Stimulated activated CD4-positive, alpha-beta T cell treated with anti-CD3 and anti-CD28 coated beads, Interleukin-2, amount 100 ng/mL, for 24 hours (primary cell): ENCODE measurements at regions not wholly inside any gene's neighbourhood (a gene's known extent, or its start where the extent isn't known, plus 50 kb on each side); places are given as distances from the start of the nearest gene placed in this dataset.

Experiments used
- DNase-seq, 2 donors: peaks; one replicate each; pipeline ENCODE4 v3.0.0-alpha.2; 2020

DNA sequence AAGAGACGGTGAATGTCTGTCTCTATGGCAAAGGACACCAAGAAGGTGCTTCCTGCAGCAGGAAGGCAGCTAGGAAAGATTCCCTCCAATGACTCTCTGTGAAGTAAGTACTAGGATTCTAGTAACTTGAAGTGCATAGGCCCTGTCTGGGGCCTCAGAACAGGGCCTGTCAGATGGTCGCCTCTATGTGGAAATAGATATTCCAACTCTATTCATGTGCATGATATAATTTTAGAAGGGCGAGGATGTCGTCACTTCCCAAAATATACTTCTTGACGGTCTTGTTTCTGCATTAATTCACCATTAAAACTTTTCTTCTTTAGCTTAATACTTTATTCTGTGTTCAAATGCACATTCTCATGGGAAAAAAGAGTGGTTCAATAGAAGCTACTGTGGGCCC is 167.0 kb downstream of the TLE3 start:
- no peak for DNase-seq

DNA sequence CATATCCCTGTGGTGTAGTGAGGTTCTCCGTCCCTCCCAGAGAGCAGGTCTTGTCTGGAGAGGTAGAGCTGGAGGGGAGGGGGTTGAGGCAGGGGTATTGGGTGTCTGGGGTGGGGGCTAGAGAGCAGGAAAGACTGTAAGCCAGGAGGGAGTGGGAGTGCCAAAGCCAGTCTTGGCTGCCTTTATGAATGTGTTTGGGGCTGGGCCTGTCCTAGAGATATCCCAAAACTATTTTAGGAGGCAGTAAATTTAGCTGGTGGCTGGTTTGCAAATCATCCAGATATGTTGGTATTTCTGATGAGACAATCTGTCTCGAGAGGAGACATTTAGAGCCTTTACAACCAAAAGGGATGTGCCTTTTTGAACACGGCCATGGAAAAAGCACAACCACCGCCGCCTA is 166.6 kb downstream of the TLE3 start:
- DNase-seq = peak in 1 of 2 donors; percentile 6

DNA sequence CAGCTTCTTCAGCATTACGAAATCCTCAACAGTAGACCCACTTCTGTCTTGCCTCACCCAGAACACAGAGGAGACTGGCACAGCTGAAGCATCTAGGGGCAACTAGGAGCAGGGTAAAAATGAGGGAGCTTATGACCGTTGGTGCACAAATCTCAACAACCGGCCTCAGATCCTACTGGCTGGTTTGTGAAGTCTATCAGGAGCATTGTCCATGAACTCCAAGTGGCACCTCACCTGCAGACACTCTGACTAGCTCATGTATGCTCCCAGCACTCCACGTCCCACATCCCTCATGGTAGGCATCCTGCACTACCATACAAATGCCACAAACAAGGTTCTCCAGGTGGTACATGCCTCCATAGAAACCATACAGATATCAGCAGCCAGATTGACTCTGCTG is 163.1 kb downstream of the TLE3 start:
- no peak for DNase-seq

DNA sequence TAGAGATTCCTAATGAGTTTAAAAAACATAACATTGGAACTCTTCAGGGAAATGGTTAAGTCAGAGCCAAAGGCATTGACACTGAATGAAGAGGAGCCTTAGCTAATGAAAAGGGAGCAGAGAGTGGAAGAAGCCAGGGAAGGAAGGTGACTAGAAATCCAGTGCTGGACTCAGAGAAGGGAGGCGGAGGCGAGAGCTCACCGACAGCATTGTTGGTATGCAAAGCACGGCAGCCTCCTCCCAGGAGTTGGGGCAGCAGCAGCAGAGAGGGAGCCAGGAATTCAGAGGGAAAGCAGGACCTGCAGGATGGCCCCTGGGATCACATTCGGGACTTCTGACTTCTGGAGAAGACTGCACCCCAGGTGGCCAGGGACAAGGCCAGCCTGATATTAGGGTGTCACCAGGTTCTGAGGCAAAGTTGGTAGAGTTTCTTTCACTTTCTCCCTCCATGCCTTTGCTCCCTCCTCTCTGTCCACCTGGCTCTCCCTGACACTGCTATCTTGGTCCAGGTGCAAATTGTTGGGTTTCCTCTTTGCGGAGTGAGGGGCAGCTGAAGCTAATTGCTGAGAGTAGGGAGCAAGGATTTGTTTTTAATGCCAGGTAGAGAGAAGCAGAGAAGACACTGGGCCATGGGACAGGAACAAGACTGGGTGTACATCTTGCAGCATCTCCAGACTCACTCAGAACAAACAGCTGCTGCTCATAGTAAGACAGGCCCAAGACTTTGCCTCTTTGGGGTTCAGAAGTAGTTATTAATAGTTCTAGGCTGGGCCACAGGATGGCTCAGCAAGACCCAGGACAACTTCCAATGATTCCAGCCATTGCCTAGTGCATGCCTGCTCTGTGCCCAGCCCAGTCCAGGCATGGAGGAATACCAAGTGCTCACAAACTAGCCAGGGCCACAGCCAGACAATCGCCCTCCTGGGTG is 157.9 kb downstream of the TLE3 start:
- DNase-seq = no peak

DNA sequence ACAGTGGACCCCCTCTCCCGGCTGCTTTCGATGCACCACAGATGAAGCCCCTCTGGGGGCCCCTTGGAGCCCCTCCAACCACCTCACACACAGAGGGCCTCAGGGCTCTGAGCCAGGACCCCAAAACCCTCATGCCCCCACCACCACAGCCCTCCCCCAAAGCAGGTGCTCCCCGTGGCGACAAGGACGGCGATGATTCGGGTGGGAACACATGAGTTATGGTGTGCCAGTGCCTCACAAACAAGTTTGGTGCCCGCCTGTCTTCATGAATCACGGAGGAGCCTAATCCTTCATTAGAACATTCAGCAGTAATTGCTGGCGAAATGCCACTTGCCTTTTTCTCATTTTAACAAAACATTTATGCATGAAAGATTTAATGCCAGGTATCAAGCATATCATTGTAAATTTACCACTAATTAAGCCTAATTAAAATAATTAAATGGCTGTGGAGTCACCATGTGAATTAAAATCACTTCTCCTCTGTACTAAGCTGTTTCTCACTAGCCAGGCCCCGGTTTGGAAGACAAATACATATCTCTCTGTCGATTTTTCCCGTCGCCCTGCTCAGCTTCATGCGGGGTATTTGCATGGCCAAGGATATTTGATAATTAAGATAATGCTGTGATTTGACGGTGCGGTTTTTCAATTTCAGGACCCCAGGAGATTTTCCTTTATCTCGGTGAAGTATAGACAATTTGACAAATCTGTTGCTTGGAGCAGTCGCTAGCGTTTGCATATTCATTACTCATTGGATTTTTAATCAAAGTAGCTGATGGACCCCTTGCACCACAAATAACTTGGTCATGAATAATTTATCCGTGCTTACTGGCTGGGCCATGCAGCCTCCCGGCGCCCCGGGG is 157.0 kb downstream of the TLE3 start:
- no peak for DNase-seq

DNA sequence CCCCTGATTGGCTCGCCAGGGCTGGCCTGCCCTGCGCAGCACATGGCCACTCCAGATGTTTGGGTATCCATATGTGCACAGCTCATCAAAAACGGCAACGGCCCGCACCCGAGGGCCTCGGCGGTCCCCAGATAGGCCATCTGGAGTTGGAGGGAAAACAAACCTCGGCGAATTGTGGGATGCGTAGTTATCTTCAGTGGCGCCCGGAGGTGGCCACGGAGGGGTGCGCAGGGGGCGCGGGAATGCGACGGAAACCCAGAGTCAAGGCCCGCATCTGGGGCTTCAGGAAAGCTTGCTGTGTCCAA is 156.5 kb downstream of the TLE3 start:
- DNase-seq = no peak

DNA sequence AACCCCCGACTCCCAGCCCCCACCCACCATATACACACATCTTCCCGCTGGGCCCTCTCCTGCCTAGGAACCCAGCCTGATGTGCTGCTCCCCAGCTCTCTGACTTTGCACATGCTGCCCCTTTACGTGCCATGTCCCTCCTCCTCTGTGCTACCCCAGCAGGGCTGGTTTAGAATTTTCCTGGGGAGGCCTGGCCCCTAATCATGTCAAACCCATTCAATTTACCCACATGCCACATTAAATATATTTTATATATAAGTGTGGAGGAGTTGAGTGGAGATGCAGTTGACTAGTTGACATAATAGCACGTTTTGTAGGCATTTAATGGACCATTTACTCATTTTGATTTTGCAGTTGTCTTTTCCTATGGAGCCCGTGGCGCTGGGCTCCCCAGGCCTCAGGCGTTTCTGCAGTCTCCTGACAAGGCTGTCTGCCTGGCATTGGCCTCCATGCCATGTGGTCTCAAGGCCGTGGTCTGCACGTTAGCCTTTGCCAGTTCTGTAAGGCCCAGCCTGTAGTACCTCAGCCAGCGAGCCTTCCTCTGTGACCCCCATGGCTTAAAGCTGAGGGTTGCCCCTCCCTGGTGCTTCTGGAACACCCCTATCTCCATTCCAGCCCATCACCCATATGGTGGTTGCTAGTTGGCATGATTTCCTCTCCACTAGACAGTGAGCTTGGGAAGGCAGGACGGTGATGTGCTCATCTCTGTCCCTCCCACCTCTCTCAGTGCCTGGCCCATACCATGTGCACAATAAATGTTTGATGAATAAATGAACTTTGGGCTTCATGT is 155.8 kb downstream of the TLE3 start:
- no peak for DNase-seq

DNA sequence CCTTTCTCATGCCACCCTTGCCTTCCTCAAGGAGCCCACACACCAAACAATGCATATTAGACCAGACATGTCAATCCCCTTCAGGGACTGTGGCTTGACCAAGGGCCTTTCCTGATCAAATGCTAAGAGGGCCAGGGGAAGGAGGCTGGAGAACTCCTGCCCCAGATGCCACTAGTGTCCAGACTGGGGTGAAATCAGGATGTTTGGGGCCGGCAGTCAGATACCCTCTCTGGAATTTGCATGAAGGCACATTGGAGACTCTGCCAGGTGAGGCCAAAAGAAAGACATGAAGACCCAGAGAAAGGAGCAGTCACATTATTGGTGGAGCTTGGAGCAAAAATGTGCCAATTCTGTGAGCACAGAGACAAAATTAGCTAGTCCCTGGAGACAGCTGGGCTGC is 154.1 kb downstream of the TLE3 start:
- no peak for DNase-seq

DNA sequence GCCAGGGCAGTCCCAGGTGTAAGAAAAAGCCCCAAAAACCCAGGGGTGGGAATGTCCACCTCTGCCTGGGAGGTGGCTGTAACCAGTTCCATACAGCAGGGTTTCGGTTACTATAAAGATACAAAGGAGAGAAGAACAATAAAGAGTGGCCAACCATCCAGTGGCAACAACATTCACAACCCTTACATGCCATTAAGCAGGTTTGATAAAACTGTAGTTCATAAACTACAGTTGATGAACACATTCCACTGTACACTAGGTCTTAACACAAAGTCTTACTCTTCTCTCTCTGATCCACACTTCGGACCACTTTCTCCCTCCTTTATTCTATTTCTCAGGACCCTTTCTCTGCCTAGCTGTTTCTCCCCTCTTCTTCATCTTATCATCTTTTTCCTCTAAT is 152.0 kb downstream of the TLE3 start:
- DNase-seq = no peak

DNA sequence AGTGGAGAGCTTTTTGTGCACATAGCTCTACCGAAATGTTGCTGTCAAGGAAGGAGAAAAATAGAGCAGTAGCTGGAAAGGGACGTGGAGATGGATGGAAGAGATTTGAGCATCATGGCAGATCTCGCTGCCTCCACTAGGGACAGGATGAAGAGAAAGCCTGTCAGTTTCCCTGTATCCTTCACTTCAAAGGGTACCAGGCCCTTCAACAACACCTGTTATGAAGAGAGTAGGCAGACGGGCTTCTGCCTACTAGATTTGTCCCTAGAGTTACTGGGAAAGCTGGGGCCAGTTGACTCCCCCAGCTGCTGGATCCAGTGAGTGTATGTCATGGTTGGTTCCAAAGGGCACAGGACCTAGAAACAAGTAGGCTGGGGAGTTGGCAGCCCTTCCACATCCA is 150.8 kb downstream of the TLE3 start:
- no peak for DNase-seq

DNA sequence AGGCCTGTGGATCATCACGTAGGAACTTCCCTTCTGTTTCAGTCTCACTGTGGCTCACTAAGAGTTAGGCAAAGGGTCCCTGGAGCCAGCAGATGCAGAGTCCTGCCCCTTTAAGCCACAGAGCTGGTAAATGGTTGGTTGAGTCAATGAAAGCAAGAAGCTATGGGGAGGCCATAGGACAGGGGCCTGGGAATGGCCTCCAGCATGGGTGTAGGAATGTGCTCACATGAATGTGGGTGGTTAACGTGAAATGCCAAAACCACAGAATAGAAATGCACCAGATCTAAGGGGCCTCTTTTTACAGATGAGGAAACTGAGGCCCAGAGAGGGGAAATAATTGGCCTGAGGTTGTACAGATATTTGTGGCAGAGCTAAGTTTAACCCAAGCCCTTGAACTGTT is 150.3 kb downstream of the TLE3 start:
- DNase-seq = no peak

DNA sequence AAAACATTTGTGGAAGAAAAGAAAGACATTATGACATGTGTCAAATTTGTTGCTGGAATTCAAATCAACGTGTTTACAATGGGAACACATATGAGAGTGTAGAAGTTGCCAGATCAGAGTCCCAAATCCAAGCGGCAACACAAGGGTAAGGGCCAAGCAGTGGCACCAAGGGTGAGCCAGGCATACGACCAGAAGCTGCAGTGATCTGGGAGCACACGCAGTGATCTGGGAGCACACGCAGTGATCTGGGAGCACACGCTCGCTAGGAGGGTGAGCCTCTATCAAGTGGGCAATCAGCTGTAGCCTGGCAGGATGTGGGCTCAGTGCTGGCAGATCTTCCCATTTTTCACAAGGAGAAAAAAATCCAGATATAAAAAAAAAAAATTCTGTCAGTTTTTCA is 148.2 kb downstream of the TLE3 start:
- DNase-seq = no peak

DNA sequence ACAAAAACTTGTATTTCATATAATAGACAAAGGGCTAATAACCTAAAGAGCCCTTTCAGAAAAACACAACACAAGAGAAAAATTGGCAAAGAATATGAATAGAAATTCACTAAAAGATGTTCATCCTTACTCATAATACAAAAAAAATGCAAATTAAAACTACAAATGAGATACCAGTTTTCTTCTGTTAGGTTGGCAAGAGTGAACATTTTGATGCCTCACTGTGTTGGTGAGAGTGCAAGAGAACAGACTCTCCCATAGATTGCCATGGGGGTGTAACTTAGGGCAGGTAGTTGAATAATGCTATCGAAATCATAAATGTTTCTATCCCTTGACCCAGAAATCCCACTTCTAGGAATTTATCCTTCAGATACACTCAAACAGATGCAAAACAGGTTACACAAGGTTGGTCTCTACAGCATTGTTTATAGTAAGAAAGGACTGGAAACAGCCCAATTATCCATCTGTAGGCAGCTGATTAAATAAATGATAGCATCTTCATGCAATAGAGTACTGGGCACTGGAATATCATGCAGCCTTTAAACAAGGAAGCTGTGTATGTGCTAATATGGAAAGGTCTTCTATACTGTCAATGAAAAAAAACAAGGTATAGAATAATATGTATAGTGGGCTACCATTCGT is 146.3 kb downstream of the TLE3 start:
- DNase-seq = no peak

DNA sequence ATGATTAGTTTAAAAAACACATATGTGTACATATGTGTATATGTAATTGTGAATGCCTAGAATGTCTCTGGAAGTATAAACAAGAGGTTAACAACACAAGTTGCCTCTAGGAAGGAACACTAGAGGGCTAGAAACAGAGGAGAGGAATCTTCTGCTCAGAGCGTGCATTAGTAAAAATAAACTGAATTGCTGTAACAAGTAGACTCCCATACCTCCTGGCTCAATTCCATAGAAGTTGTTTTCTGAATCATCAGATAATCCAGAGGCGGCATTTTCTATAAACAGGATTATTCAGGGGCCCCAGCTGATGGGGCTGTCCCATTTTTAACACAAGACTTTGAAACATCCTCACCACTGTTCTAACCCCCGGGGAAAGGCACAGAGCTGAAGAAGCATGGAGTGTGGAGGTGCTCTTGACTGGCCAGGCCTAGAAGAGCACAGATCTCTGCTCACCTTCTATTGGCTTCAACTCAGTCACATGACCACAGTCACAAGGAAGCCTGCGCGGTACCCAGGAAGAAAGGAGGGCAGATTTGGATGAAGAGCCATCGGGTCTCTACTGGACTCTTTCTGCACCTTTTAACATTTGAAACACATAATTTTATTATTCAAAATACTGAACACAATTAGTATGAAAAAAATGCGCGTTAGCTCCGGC is 145.7 kb downstream of the TLE3 start:
- no peak for DNase-seq

DNA sequence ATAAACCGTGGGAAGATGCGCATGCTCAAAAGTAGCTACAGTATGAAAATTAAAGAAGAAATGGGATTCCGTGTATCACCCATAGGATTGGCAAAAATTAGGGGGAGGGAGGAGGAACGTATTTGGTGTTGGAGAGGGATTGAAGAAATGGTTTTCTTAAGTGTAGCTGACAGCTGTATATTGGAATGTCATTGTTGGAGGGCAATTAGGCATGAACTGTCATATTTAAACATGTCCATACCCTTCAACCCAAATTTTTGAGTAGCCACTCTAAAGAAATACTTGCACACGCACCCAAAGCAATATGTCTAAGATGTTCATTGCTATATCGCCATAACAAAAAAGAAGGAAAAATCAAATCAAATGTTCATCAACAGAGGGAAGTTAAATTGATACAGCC is 144.7 kb downstream of the TLE3 start:
- no peak for DNase-seq

DNA sequence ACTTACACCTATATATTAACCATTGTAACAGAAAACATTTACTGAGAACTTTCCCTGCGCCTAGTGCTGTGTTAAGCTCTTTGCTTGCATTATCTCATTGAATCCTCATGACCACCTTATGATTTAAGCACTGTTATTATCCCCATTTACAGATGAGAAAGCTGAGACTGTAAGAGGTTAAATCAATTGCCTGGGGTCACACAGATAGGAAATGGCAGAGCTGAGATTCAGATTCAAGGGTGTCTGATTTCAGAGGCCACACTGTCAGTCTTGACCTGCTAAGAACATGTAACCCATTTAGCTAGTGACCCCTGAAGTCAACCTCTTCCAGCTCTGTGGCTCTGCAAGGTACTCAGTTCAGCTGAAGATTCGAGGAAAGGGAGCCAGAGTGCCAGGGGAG is 143.9 kb downstream of the TLE3 start:
- DNase-seq = no peak

DNA sequence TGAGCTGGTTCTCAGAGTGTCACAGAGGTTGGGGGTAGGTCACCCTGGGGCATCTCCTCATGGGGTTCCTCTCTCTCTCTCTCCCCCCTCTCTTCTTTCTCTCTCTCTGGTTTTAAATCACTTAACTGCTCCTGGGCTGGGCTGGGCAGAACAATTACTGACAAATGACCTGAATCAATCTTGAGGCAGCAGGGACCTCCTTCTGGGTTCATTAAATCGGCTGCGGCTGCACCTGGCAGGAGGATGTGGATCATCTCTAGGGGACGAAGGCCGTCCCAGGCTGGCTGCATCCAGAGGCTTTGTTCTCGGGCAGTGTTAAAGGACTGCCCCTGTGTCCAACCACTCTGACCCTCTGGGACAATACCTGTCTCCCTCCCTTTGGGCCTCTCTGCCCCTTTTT is 143.1 kb downstream of the TLE3 start:
- no peak for DNase-seq

DNA sequence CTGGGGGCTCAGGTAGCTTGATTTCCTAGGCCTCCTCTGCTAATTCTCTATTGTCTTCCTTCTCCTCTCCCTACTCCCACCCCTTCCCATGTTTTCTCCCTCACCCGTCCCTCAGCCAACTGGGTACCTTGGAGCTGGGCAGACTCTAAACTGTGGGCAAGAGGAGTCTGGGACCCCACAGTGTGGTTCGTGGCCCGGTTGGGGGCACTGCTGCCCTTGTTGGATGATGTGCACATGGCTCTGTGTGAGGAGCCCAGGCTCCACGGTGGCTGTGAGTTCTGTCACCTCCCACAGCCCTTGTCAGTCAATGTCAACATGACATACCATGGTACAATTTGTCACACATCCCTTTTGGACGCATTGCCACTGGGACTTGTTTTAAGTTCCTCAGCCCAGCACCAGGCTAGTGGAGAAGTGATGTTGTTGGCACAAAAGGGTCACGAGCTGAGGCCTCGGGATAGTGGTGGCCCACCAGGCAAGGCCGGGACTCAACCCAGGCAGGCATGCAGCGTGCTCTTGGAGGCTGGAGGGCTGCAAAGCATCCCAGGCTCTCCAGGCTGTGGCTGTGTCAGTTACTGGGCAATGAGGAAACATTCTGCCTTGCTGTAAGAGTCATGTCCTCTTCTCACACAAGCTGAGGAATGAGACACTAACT is 142.3 kb downstream of the TLE3 start:
- DNase-seq = no peak

DNA sequence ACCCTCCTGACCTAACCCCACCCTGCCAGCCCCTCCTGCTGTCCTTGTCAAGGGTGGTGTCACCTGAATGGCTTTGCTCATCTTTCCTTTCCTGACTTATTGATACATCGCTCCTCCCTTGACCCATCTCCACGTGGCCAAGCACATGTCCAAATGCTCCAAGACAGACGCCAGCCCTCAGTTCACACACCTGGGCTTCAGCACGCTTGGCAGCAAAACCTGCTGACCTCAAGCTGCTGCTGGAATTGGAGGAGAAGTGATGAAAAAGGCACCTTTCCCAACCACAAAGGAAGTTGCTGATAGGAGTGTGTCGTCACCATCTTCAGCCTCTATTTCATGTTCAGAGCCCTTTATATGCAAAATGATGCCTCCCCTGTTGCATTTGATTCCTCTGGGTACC is 141.3 kb downstream of the TLE3 start:
- DNase-seq = no peak

DNA sequence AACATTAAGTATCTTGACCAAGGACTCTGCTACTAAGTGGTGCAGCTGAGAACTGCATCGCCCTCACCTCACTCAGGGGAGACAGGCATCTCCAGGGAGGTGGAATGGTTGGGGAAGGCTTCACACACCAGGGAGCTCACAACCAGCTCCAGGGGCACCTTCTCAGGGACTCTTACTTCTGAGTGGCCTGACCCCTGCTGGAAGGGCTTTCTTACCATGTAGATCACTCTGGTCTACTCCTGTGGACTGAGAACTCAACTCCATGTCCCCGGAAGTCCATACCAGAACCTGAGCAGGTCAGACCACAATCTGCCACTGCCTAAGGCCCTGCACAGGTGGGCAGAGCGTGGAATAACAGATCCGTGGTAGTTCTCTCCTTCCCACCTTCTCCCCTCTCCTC is 140.5 kb downstream of the TLE3 start:
- no peak for DNase-seq

DNA sequence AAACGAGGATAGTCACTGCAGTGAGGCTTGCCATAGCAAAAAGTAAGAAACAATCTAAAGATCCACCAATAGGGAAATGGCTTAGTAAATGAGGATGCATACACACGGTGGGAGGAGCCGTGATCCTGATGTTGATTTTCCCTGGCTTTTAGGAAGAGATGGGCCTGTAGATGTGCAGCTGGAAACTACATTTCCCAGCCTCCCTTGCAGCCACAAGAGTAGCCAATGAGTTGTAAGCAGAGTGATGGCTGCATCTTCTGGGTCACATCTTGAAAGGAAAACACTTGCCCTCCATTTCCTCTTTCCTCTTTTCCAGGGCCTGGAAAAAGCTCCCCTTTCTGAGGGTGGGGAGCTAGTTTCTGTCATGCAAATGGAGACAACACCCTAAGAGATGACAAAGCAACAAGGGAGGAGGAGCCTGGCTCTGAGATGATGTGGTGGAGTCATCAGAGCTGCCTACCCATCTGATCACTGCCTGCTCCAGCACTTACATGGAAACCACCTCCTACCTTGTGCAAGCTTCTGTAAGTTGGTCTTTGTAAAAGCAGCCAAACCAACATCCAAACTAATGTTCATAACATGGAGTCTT is 139.1 kb downstream of the TLE3 start:
- DNase-seq = no peak

DNA sequence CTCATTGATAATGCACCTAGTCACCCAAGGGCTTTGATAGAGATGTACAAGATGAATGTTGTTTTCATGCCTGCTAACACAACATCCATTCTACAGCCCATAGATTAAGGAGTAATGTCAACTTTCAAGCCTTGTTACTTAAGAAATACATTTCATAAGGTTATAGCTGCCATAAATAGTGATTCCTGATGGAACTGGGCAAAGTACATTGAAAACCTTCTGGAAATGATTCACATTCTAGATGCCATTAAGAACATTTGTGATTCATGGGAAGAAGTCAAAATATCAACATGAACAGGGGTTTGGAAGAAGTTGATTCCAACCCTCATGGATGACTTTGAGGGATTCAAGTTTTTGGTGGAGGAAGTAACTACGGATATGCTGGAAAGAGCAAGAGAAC is 135.2 kb downstream of the TLE3 start:
- no peak for DNase-seq
